B cell (primary cell): ENCODE measurements at regions not wholly inside any gene's neighbourhood (a gene's known extent, or its start where the extent isn't known, plus 50 kb on each side); places are given as distances from the start of the nearest gene placed in this dataset.

Experiments used
- ATAC-seq: fragments of 200-7000 bp; cut with Tn5 transposase; one replicate; pipeline ENCODE4 v1.10.0; 2021; ENCODE audit warnings: low read depth, mild to moderate bottlenecking, moderate number of reproducible peaks, moderate library complexity
- CTCF ChIA-PET: fragments of 350-600 bp; sonication (Branson Sonifier 250); formaldehyde crosslinking; loops from one replicate; lab custom pipeline; 2021; ENCODE audit warnings: antibody characterized with exemption, inconsistent platforms; lab: Charles Lee
- POLR2A ChIA-PET: fragments of 350-600 bp; sonication (Branson Sonifier 250); formaldehyde crosslinking; loops from one replicate; lab custom pipeline; 2021; ENCODE audit warnings: antibody characterized with exemption; lab: Charles Lee
- DNase-seq: peaks from one replicate; pipeline ENCODE4 v3.0.0; 2013
- H2AFZ ChIP-seq: 2 replicates; pipeline ENCODE4 v1.6.1; 2012; ENCODE audit warnings: mild to moderate bottlenecking, low read depth, low read length; ENCODE audit not compliant: insufficient read depth, poor library complexity, severe bottlenecking
- H3K27ac ChIP-seq, 2 donors: 1 replicate in 1 of 2; 2 replicates in 1 of 2; pipeline ENCODE4 v1.5.1; 2012 to 2013; ENCODE audit warnings: low read length in 2 of 2, mild to moderate bottlenecking in 2 of 2, moderate library complexity in 1 of 2
- H3K27me3 ChIP-seq, 4 experiments: fragments of 200-600 bp in 1 of 4; sonication (generic) in 1 of 4; replicated peaks in 1 of 4; 1 replicate in 2 of 4; 2 replicates in 2 of 4; pipeline versions ENCODE4 v1.6.1 to v1.7.0; 2013 to 2016; ENCODE audit warnings: low read length in 3 of 4, mild to moderate bottlenecking in 2 of 4, mixed read lengths in 1 of 4, moderate library complexity in 1 of 4; ENCODE audit not compliant: insufficient read depth in 4 of 4, control insufficient read depth in 3 of 4; ENCODE audit errors: control extremely low read depth in 1 of 4
- H3K36me3 ChIP-seq, 2 experiments: replicated peaks in 1 of 2; 1 replicate in 1 of 2; 2 replicates in 1 of 2; pipeline versions ENCODE4 v1.6.1 to v1.7.1; 2013; ENCODE audit warnings: low read length in 1 of 2; ENCODE audit not compliant: insufficient read depth in 2 of 2, control insufficient read depth in 1 of 2; ENCODE audit errors: control extremely low read depth in 1 of 2, extremely low read depth in 1 of 2
- H3K4me1 ChIP-seq, 2 donors: fragments of 200-600 bp in 1 of 2; sonication (generic) in 1 of 2; 1 replicate in 1 of 2; 2 replicates in 1 of 2; pipeline versions ENCODE4 v1.5.1 to v1.6.1; 2013 to 2017; ENCODE audit warnings: low read length in 2 of 2; ENCODE audit not compliant: control insufficient read depth in 2 of 2, insufficient read depth in 2 of 2
- H3K4me2 ChIP-seq: replicated peaks from 2 replicates; pipeline ENCODE3; 2012; ENCODE audit warnings: mild to moderate bottlenecking, low read depth, low read length; ENCODE audit not compliant: poor library complexity, severe bottlenecking
- H3K4me3 ChIP-seq, 5 experiments: fragments of 200-600 bp in 1 of 5; sonication (generic) in 1 of 5; 1 replicate in 3 of 5; 2 replicates in 2 of 5; pipeline versions ENCODE4 v1.5.1 to v1.7.0; 2011 to 2016; ENCODE audit warnings: low read length in 4 of 5, mild to moderate bottlenecking in 4 of 5, low read depth in 2 of 5, control low read depth in 1 of 5, moderate library complexity in 1 of 5; ENCODE audit not compliant: insufficient read depth in 1 of 5; ENCODE audit errors: control extremely low read depth in 1 of 5, extremely low read depth in 1 of 5
- H3K79me2 ChIP-seq: fragments of 200-600 bp; sonication (generic); one replicate; pipeline ENCODE4 v1.6.0; 2016; ENCODE audit warnings: low read length; ENCODE audit not compliant: control insufficient read depth, insufficient read depth
- H3K9ac ChIP-seq: fragments of 200-600 bp; sonication (generic); 2 replicates; pipeline ENCODE4 v1.6.1; 2017; ENCODE audit warnings: mild to moderate bottlenecking, low read length, moderate library complexity
- H3K9me3 ChIP-seq, 3 donors: one replicate each; pipeline versions ENCODE4 v1.6.1 to v1.7.1; 2013; ENCODE audit warnings: low read length in 2 of 3; ENCODE audit not compliant: control insufficient read depth in 2 of 3, insufficient read depth in 1 of 3; ENCODE audit errors: control extremely low read depth in 1 of 3
- H4K20me1 ChIP-seq: 2 replicates; pipeline ENCODE4 v1.6.0; 2012; ENCODE audit warnings: mild to moderate bottlenecking, low read length; ENCODE audit not compliant: insufficient read depth, control insufficient read depth, poor library complexity, severe bottlenecking
- H3K27ac Mint-ChIP-seq: one replicate; pipeline ENCODE4 v1.8.0; 2021; ENCODE audit warnings: mixed read lengths
- H3K27me3 Mint-ChIP-seq: one replicate; pipeline ENCODE4 v1.8.0; 2021; ENCODE audit warnings: mixed read lengths
- H3K4me1 Mint-ChIP-seq: one replicate; pipeline ENCODE4 v1.8.0; 2021; ENCODE audit warnings: mixed read lengths
- H3K4me3 Mint-ChIP-seq: one replicate; pipeline ENCODE4 v1.8.0; 2021; ENCODE audit warnings: mixed read lengths
- H3K9me3 Mint-ChIP-seq: one replicate; pipeline ENCODE4 v1.8.0; 2022; ENCODE audit warnings: mixed read lengths; ENCODE audit not compliant: insufficient read depth
- CTCF ChIP-seq: fragments of 200-600 bp; IDR thresholded peaks from one replicate; pipeline ENCODE4 v1.8.0; 2022; ENCODE audit warnings: antibody characterized with exemption, mild to moderate bottlenecking
- EZH2 ChIP-seq: IDR thresholded peaks from 2 replicates; pipeline ENCODE4 v1.6.1; 2012; ENCODE audit warnings: borderline replicate concordance, low read depth, mild to moderate bottlenecking, moderate library complexity, low read length; ENCODE audit not compliant: insufficient read depth, poor library complexity, severe bottlenecking
- WGBS: methylation state at CpG from one replicate; pipeline ENCODE4 v1.1.5; 2013; ENCODE audit warnings: missing lambda C conversion rate; ENCODE audit not compliant: insufficient coverage; 5-methylcytosine and 5-hydroxymethylcytosine counted together
- intact Hi-C: fragments of 100-400 bp; cut with micrococcal nuclease; formaldehyde crosslinking; loops from one replicate; pipeline ENCODE4 v1.10.0; 2022

GRCh38 chr17:72527789-72528188, 407.0 kb downstream of the SOX9 start:
- H3K4me2 ChIP-seq, result no peak overlapping the region
- Mint-ChIP-seq H3K9me3 (no peaks in the 10 kb centered on the region), H3K4me3 (no peak overlapping the region), H3K27me3 (peaks cover 5% of the 10 kb centered on the region), H3K27ac (no peak overlapping the region), H3K4me1 (no peaks in the 10 kb centered on the region)
- H3K27ac ChIP-seq, result no peak overlapping the region
- H3K4me3 ChIP-seq, result no peak overlapping the region
- 95% methylated on average over 9 of the region's 9 CpGs for WGBS
- H2AFZ ChIP-seq, result no peak overlapping the region
- no peaks in the 10 kb centered on the region for H3K79me2 ChIP-seq
- no peak overlapping the region for H3K9ac ChIP-seq
- H4K20me1 ChIP-seq, result no peaks in the 10 kb centered on the region
- DNase-seq (no peak), ATAC-seq (no peak)
- POLR2A ChIA-PET, result no interaction called here
- no peaks in the 10 kb centered on the region for H3K27me3 ChIP-seq
- H3K36me3 ChIP-seq, result no peaks in the 10 kb centered on the region
- intact Hi-C loops, result no loop called here
- no peaks in the 10 kb centered on the region for H3K9me3 ChIP-seq
- no peaks in the 10 kb centered on the region for H3K4me1 ChIP-seq
- TF ChIP-seq CTCF (no peak), EZH2 (no peak)
- CTCF ChIA-PET, result no interaction called here

GRCh38 chr17:72528683-72529082, 407.9 kb downstream of the SOX9 start:
- H3K9me3 Mint-ChIP-seq, result no peaks in the 10 kb centered on the region
- no peaks in the 10 kb centered on the region for H3K4me1 Mint-ChIP-seq
- H2AFZ ChIP-seq, result no peak overlapping the region
- intact Hi-C loops, result no loop called here
- ChIA-PET CTCF (no interaction called here), POLR2A (no interaction called here)
- no peak overlapping the region for H3K4me3 Mint-ChIP-seq
- ATAC-seq, result no peak
- no CpG with 5 or more reads among the region's 2 CpGs for WGBS
- H3K36me3 ChIP-seq, result no peaks in the 10 kb centered on the region
- no peaks in the 10 kb centered on the region for H4K20me1 ChIP-seq
- no peak overlapping the region for H3K4me3 ChIP-seq
- peaks cover under 1% of the 10 kb centered on the region for H3K27me3 Mint-ChIP-seq
- TF ChIP-seq EZH2 (no peak), CTCF (no peak)
- no peak overlapping the region for H3K9ac ChIP-seq
- no peak overlapping the region for H3K4me2 ChIP-seq
- H3K27me3 ChIP-seq, result no peaks in the 10 kb centered on the region
- H3K4me1 ChIP-seq, result no peaks in the 10 kb centered on the region
- no peaks in the 10 kb centered on the region for H3K79me2 ChIP-seq
- no peak overlapping the region for H3K27ac ChIP-seq
- no peaks in the 10 kb centered on the region for H3K9me3 ChIP-seq
- no peak overlapping the region for H3K27ac Mint-ChIP-seq
- no peak for DNase-seq
